ENCODE measurements at regions not wholly inside any gene's neighbourhood (a gene's known extent, or its start where the extent isn't known, plus 50 kb on each side); places are given as distances from the start of the nearest gene placed in this dataset.

GRCh38 chr2:186229265-186229664, 256.8 kb upstream of the ZC3H15 start:
- TF ChIP-seq POLR2A (IDR thresholded peaks at IDR 0.05; ENCODE audit: low read length) = no peak
- TF ChIP-seq GATA1 (IDR thresholded peaks at IDR 0.05; ENCODE audit: low read depth, low read length) = no peak
